HG03139 (cell line): ENCODE measurements at regions not wholly inside any gene's neighbourhood (a gene's known extent, or its start where the extent isn't known, plus 50 kb on each side); places are given as distances from the start of the nearest gene placed in this dataset.
"Not testable (repeated sequence)": the region's sequence is repeated elsewhere in the genome, so short reads cannot be mapped to it uniquely, and the experiment has no call there.

Experiments used
- ATAC-seq: cut with Tn5 transposase; IDR thresholded peaks from one replicate; pipeline ENCODE4 v1.9.1; 2021; ENCODE audit not compliant: unreplicated experiment

DNA sequence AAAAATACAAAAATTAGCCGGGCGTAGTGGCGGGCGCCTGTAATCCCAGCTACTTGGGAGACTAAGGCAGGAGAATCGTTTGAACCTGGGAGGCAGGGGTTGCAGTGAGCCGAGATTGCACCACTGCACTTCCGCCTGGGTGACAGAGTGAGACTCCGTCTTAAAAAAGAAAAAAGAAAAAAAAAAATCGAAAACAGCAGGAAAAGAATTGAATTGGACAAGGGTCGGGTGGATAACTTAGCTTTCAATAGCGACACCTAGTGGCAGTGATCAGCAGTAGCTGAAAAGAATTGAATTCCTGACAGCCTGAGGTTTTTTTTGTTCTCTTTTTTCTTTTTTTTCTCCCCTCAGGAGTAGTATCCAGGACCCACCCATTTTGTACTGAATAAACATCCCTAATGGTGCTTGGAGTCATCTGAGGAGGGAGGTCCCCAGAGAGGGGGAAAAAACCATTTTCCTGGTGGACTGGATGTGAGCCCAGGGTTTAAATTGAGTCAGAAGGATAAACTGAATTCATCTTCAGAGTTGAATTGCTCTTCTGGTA lies 55.1 kb downstream of the CYCS start:
- ATAC-seq: no peak

- ATAC-seq: no peak
Observed at GRCh38 chr7:25068502-25069213, 56.4 kb downstream of the CYCS start.

GRCh38 chr7:25067726-25068501 lies 57.1 kb downstream of the CYCS start:
- no peak for ATAC-seq

- no peak for ATAC-seq
Observed at GRCh38 chr7:25066253-25066652, 58.8 kb downstream of the CYCS start.

GRCh38 chr7:25062380-25062779 lies 62.7 kb downstream of the CYCS start:
- ATAC-seq: no peak

DNA sequence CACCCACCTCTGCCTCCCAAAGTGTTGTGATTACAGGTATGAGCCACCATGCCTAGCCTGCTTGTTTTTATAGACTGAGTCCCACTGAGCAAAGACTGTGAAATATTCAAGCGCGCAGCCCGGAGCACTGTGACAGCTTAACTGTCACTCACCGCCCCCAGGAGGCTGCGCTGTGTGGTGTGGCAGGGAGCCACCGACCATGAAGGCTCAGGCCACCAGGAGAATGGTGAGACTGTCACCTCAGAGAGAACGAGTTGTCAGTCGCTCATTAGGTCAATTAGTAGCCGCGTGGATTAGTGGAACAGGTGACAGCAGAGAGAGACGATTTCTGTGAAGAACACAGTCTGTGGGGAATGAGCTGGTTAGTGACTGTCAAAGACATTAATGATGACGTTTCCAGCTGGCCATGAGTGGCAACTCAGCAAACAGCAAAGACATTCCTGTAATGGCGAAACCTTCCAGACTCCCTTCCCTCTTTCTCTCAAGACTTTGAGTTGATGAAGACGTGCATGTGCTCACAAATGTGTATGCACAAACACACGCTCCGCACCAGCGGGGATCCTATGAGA lies 64.5 kb downstream of the CYCS start:
- no peak for ATAC-seq

DNA sequence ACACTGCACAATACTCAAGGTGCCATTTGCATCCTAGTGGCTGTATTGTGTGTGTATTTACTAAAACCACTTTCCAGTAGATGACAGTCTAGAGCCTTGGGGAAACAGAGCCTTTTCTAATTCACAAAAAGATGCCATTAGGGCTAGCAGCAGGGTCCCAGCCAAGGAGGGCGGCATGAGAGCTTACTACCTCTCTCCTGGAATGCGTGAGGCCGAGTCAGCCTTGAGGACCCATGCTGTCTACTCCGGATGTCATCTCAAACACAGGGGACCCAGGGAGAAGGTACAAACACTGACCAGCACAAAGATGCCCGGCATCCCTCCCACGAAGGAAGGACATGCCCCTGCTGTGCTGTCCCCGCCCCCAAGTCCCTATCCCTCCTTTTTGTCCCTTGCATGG lies 65.5 kb downstream of the CYCS start:
- no peak for ATAC-seq

DNA sequence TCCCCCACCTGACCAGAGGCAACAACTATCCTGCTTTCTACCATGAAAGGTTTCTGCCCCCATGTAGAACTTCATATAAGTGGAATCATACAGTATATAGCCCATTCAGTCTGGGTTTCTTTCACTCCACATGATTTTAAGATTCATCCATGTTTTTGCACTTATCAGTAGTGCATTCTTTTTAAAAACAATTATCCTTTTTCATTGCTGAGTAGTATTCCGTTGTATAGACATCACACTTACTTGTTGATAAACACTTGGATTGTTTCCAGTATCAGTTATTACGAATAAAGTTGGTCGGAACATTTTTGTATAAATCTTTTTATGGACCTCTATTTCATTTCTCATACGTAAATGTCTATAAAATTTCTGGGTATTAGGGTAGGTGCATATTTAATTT lies 68.7 kb downstream of the CYCS start:
- ATAC-seq: no peak

GRCh38 chr7:25055520-25056220 lies 69.4 kb downstream of the CYCS start:
- ATAC-seq: no peak

- no peak for ATAC-seq
Observed at GRCh38 chr7:25054819-25055519, 70.1 kb downstream of the CYCS start.

GRCh38 chr7:25050223-25050622 lies 70.2 kb upstream of the OSBPL3 start:
- no peak for ATAC-seq

DNA sequence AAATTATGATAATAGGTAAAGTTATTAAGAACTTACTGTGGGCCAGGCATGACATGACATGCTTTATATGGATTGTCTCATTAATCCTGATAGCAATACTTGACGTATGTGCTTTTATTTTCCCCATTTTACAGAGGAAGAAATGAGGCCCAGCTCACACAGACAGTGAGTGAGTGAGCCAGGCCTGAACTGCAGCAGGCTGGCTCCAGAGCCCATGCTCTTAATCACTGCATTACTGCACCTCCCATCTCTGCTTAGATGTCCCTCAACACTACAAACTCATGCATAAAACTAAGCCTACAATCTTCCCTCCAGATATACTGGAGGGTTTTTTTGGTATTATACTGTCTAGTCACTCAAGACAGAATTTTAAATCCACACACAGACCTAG lies 68.5 kb upstream of the OSBPL3 start:
- ATAC-seq: no peak

DNA sequence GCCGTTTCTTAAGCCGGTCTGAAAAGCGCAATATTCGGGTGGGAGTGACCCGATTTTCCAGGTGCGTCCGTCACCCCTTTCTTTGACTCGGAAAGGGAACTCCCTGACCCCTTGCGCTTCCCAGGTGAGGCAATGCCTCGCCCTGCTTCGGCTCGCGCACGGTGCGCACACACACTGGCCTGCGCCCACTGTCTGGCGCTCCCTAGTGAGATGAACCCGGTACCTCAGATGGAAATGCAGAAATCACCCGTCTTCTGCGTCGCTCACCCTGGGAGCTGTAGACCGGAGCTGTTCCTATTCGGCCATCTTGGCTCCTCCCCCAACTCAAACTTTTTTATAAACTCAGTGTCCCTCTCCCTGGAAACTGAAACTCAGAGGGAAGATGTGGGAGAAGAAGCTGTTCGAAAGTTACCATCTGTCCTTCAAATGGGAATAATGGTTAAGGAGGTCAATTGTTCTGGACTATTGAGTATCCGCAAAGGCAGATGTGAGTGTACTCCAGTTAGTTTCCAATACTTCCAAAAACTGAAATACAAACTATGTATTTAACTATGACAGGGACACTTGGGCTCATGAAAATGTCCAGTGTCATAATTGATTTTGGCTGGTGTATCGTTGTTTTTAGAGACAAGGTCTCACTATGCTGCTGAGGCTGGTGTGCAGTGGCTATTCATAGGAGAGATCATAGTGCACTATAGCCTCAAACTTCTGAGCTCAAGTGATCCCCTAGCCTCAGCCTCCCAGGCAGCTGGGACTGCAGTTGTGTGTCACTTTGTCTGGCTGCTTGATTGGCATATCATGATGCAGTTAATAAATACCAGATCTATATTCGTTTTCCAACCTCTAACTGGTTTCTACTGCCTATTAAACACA lies 67.8 kb upstream of the OSBPL3 start:
- not testable (repeated sequence) for ATAC-seq

- ATAC-seq: no peak
Observed at GRCh38 chr7:25037325-25037724, 57.3 kb upstream of the OSBPL3 start.

- ATAC-seq: no peak
Observed at GRCh38 chr7:25035274-25035673, 55.3 kb upstream of the OSBPL3 start.

GRCh38 chr7:25034136-25034535 lies 54.2 kb upstream of the OSBPL3 start:
- no peak for ATAC-seq

DNA sequence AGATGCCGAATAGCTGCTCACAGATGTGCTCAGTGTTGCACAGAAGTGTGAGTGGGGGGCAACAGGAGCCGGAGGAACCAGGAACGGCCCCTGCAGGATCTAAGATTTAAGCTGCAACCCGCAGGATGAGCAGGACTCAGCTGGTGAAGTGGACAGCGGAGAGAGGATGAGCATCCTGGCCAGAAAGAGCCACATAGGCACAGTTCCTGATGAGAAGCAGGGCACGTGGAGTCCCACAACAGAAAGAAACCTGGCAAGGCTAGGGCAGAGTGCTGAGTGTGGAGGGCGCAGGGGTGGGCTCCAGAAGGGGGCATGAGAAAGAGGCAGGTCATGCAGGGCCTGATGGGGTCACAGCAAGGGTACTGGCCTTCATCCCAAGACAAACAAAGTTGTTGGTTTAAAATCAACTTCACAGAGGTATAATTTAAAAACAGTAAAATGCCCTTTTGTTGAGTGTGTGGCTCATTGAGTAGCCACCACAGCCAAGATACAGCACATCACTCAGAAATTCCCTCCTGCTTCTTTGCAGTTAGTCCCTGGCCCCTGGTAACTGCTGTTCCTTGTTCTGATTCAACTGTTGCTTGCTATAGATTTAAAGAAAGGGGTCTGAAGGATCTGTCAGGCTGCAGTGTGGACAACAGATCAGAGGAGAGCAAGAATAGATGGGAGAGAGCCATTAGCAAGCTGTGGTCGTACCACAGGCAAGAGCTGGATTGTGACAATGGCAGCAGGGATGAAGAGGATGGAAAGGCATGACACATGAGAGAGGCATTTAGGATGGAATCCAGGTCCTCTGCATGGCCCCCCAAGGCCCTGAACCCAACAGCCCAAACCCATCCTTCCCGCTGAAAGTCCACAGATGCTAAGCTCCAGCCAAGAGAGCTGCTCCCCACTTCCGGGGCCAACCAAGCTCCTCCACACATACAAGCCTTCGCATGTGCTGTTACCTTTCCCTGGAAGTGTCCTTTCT lies 53.1 kb upstream of the OSBPL3 start:
- no peak for ATAC-seq

GRCh38 chr7:25031432-25031831 lies 51.5 kb upstream of the OSBPL3 start:
- peak; percentile 38 for ATAC-seq

DNA sequence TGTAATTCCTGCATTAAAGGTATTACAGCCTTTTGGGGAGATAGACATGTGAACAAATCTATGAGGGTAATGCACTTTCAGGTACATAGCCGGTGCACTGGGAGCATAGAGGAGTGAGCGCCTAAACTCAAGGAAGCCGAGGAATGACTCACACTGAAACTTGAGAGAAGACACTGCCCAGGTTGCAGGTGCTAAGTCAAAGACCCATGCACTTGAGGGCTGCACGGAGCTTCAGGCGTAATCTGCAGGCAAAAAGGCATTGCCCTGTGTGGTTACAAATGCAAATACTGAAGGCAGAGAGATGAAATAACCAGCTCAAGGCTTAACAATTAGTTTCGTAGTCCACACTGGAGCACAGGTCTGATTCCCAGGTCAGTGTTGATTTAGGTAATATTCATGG lies 51.0 kb upstream of the OSBPL3 start:
- peak; percentile 70 for ATAC-seq
